ENCODE measurements at regions not wholly inside any gene's neighbourhood (a gene's known extent, or its start where the extent isn't known, plus 50 kb on each side); places are given as distances from the start of the nearest gene placed in this dataset.

- no peak for TF ChIP-seq CTCF (IDR thresholded peaks at IDR 0.05; ENCODE audit: control insufficient read depth, insufficient read depth, low read depth, low read length, missing control alignments)
- H3K4me3 ChIP-seq (ENCODE audit: control insufficient read depth, low read depth, low read length) = no peak overlapping the region
- DNase-seq (ENCODE audit: low read depth) = no peak
Observed at GRCh38 chr15:95121191-95121590, 889.8 kb downstream of the MCTP2 start.

GRCh38 chr15:95125803-95126202, 894.4 kb downstream of the MCTP2 start:
- TF ChIP-seq CTCF (IDR thresholded peaks at IDR 0.05; ENCODE audit: control insufficient read depth, insufficient read depth, low read depth, low read length, missing control alignments) = no peak
- no peak for DNase-seq (ENCODE audit: low read depth)
- H3K4me3 ChIP-seq (ENCODE audit: control insufficient read depth, low read depth, low read length) = no peak overlapping the region

- no peak for DNase-seq (ENCODE audit: low read depth)
- H3K4me3 ChIP-seq (ENCODE audit: control insufficient read depth, low read depth, low read length) = no peak overlapping the region
- no peak for TF ChIP-seq CTCF (IDR thresholded peaks at IDR 0.05; ENCODE audit: control insufficient read depth, insufficient read depth, low read depth, low read length, missing control alignments)
Observed at GRCh38 chr15:95127356-95127755, 896.0 kb downstream of the MCTP2 start.

- H3K4me3 ChIP-seq (ENCODE audit: control insufficient read depth, low read depth, low read length) = no peak overlapping the region
- no peak for DNase-seq (ENCODE audit: low read depth)
- TF ChIP-seq CTCF (IDR thresholded peaks at IDR 0.05; ENCODE audit: control insufficient read depth, insufficient read depth, low read depth, low read length, missing control alignments) = no peak
Observed at GRCh38 chr15:95129574-95129973, 898.2 kb downstream of the MCTP2 start.

- H3K4me3 ChIP-seq (ENCODE audit: control insufficient read depth, low read depth, low read length) = no peak overlapping the region
- TF ChIP-seq CTCF (IDR thresholded peaks at IDR 0.05; ENCODE audit: control insufficient read depth, insufficient read depth, low read depth, low read length, missing control alignments) = no peak
- no peak for DNase-seq (ENCODE audit: low read depth)
Observed at GRCh38 chr15:95131131-95131556, 899.8 kb downstream of the MCTP2 start.

- DNase-seq (ENCODE audit: low read depth) = peak; percentile 35
- no peak overlapping the region for H3K4me3 ChIP-seq (ENCODE audit: control insufficient read depth, low read depth, low read length)
- TF ChIP-seq CTCF (IDR thresholded peaks at IDR 0.05; ENCODE audit: control insufficient read depth, insufficient read depth, low read depth, low read length, missing control alignments) = no peak
Observed at GRCh38 chr15:95132774-95133173, 901.4 kb downstream of the MCTP2 start.

Data from AG09309 (cell line).